Ovary (tissue), 3 donors: ENCODE measurements at regions not wholly inside any gene's neighbourhood (a gene's known extent, or its start where the extent isn't known, plus 50 kb on each side); places are given as distances from the start of the nearest gene placed in this dataset.

ENCODE experiments used
- CTCF ChIP-seq, 3 donors: fragments of 450-650 bp in 2 of 3; fragments of 200-600 bp in 1 of 3; IDR thresholded peaks; one replicate each; pipeline versions ENCODE4 v1.5.1 to v1.8.0; 2016 to 2022; ENCODE audit warnings: antibody characterized with exemption in 3 of 3, mild to moderate bottlenecking in 1 of 3
- EP300 ChIP-seq: sonication (generic); formaldehyde crosslinking; IDR thresholded peaks from one replicate; pipeline ENCODE4 v1.6.1; 2017; ENCODE audit warnings: antibody characterized with exemption
- POLR2A ChIP-seq: fragments of 450-650 bp; IDR thresholded peaks from one replicate; pipeline ENCODE4 v1.6.1; 2017; ENCODE audit warnings: antibody characterized with exemption, mild to moderate bottlenecking, moderate library complexity
- donor health status: DM: no; HTN: no; CAD: no.

- TF ChIP-seq CTCF (IDR thresholded peaks at IDR 0.05) = no peak
- TF ChIP-seq EP300 = no peak
- no peak for TF ChIP-seq POLR2A
These were observed 533.4 kb upstream of the NBEA start for GRCh38 chr13:34408640-34409039.
